ENCODE measurements at regions not wholly inside any gene's neighbourhood (a gene's known extent, or its start where the extent isn't known, plus 50 kb on each side); places are given as distances from the start of the nearest gene placed in this dataset.

DNA sequence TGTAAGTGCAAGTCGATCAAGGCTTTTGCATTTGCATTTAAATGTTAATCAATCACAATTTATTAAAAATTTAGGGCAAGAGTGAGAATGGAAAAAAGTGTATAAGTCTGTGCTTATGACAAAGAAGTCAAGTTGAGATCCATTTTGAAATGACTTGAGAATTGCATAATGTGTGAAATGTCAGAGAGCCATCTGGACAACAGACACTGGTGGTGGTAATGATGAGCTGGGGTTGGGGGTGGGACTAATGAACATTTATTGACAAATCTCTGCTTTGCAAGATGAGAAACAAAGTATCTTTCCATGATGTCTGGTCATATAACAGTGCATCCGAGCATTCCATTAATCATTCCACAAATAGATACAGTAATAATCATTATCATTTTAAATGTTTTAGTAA, 89.4 kb upstream of the ZBTB20 start:
- H4K91ac ChIP-seq (ENCODE audit: insufficient read length, low read depth, low read length) = no peak overlapping the region
- H3T11ph ChIP-seq (ENCODE audit: low read length) = no peak overlapping the region
- H3K4me2 ChIP-seq (ENCODE audit: insufficient read depth, insufficient read length, low read length) = no peak overlapping the region
- no peak overlapping the region for H2BK12ac ChIP-seq (ENCODE audit: insufficient read length, low read depth, low read length)
- H3K27ac ChIP-seq (ENCODE audit: insufficient read length, low read depth, low read length) = no peak overlapping the region
- H3K4me3 Mint-ChIP-seq = no peak overlapping the region
- no peak overlapping the region for H3K23ac ChIP-seq (ENCODE audit: insufficient read length, low read depth, low read length)
- no peak overlapping the region for H3K56ac ChIP-seq (ENCODE audit: insufficient read length, low read depth, low read length)
- H3K4me1 Mint-ChIP-seq = no peaks in the 10 kb centered on the region
- H4K5ac ChIP-seq (ENCODE audit: insufficient read length, low read depth, low read length) = no peak overlapping the region
- no peaks in the 10 kb centered on the region; the same call in 1 of the 2 replicates for H3K27me3 Mint-ChIP-seq (ENCODE audit: low read depth)
- no peaks in the 10 kb centered on the region for H3K27me3 ChIP-seq (ENCODE audit: insufficient read depth, low read length)
- H3K79me1 ChIP-seq (ENCODE audit: insufficient read depth, low read depth, low read length, poor library complexity, severe bottlenecking) = no peaks in the 10 kb centered on the region
- H3K36me3 Mint-ChIP-seq (ENCODE audit: insufficient read depth in 1 of 3, low read depth in 3 of 3) = no peaks in the 10 kb centered on the region
- no peak overlapping the region for H3K18ac ChIP-seq (ENCODE audit: insufficient read length, low read depth, low read length)
- no peak overlapping the region for H2AK5ac ChIP-seq (ENCODE audit: insufficient read length, low read length)
- WGBS (ENCODE audit: extremely low coverage, insufficient read length, low lambda C conversion rate) = no CpG with 5 or more reads among the region's 2 CpGs
- no peak for DNase-seq
- no peaks in the 10 kb centered on the region for H3K23me2 ChIP-seq (ENCODE audit: insufficient read length, low read depth, low read length, poor library complexity, severe bottlenecking)
- H3K14ac ChIP-seq (ENCODE audit: insufficient read depth, low read length) = no peak overlapping the region
- no peaks in the 10 kb centered on the region for H3K79me2 ChIP-seq (ENCODE audit: insufficient read depth, low read length)
- TF ChIP-seq, protein P1, sequence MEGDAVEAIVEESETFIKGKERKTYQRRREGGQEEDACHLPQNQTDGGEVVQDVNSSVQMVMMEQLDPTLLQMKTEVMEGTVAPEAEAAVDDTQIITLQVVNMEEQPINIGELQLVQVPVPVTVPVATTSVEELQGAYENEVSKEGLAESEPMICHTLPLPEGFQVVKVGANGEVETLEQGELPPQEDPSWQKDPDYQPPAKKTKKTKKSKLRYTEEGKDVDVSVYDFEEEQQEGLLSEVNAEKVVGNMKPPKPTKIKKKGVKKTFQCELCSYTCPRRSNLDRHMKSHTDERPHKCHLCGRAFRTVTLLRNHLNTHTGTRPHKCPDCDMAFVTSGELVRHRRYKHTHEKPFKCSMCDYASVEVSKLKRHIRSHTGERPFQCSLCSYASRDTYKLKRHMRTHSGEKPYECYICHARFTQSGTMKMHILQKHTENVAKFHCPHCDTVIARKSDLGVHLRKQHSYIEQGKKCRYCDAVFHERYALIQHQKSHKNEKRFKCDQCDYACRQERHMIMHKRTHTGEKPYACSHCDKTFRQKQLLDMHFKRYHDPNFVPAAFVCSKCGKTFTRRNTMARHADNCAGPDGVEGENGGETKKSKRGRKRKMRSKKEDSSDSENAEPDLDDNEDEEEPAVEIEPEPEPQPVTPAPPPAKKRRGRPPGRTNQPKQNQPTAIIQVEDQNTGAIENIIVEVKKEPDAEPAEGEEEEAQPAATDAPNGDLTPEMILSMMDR (conservative IDR thresholded peaks at IDR 0.05) = no peak
- no peak overlapping the region for H2BK5ac ChIP-seq (ENCODE audit: insufficient read length, low read length)
- no peak overlapping the region for H3K27ac Mint-ChIP-seq
- H2BK20ac ChIP-seq (ENCODE audit: low read depth, low read length, poor library complexity, severe bottlenecking) = no peak overlapping the region
- H2BK15ac ChIP-seq (ENCODE audit: low read depth, low read length) = no peak overlapping the region
- no peaks in the 10 kb centered on the region for H3K9me3 Mint-ChIP-seq
- no peak overlapping the region for H2BK120ac ChIP-seq (ENCODE audit: low read depth, low read length, poor library complexity, severe bottlenecking)
- no peaks in the 10 kb centered on the region for H3K4me1 ChIP-seq (ENCODE audit: insufficient read depth, low read length)
- no peak overlapping the region for H3K4ac ChIP-seq (ENCODE audit: low read depth, low read length)
- no peaks in the 10 kb centered on the region for H4K20me1 ChIP-seq (ENCODE audit: control insufficient read depth, insufficient read depth, insufficient read length)
- no peak overlapping the region for H3K9ac ChIP-seq (ENCODE audit: extremely low read depth, insufficient read length, low read length)
- no peak overlapping the region for H4K8ac ChIP-seq (replicated peaks; ENCODE audit: insufficient read length, low read depth, low read length)
- no peak overlapping the region for H2AFZ ChIP-seq (ENCODE audit: low read length)
- no peaks in the 10 kb centered on the region for H3K9me3 ChIP-seq (ENCODE audit: control insufficient read depth, low read depth, low read length)

All from H9 (cell line).